ENCODE measurements at regions not wholly inside any gene's neighbourhood (a gene's known extent, or its start where the extent isn't known, plus 50 kb on each side); places are given as distances from the start of the nearest gene placed in this dataset.

DNA sequence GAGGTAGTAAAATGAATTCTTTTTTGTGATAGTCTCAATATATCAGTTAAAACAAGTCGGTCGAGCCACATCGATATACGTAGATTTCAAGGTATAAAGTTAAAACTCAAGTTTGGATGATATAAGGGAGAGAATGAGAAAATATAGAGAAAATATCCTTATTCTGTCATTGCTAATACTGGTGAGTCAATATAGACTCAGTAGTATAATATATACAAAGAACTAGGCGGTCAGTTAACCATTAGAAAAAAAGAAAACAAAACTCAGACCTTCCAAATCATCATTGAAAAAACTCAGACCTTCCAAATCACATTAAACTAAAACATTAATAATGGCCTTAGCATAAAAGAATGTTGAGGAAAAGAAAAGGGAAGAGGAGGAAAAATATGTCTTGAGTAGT lies 817.1 kb upstream of the IGFBP3 start:
- TF ChIP-seq, protein P1, sequence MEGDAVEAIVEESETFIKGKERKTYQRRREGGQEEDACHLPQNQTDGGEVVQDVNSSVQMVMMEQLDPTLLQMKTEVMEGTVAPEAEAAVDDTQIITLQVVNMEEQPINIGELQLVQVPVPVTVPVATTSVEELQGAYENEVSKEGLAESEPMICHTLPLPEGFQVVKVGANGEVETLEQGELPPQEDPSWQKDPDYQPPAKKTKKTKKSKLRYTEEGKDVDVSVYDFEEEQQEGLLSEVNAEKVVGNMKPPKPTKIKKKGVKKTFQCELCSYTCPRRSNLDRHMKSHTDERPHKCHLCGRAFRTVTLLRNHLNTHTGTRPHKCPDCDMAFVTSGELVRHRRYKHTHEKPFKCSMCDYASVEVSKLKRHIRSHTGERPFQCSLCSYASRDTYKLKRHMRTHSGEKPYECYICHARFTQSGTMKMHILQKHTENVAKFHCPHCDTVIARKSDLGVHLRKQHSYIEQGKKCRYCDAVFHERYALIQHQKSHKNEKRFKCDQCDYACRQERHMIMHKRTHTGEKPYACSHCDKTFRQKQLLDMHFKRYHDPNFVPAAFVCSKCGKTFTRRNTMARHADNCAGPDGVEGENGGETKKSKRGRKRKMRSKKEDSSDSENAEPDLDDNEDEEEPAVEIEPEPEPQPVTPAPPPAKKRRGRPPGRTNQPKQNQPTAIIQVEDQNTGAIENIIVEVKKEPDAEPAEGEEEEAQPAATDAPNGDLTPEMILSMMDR (IDR thresholded peaks at IDR 0.05): no peak
- no peak for TF ChIP-seq POLR2A (IDR thresholded peaks at IDR 0.05)

Data from heart left ventricle (tissue), 13 donors.